ENCODE measurements at regions not wholly inside any gene's neighbourhood (a gene's known extent, or its start where the extent isn't known, plus 50 kb on each side); places are given as distances from the start of the nearest gene placed in this dataset.

DNA sequence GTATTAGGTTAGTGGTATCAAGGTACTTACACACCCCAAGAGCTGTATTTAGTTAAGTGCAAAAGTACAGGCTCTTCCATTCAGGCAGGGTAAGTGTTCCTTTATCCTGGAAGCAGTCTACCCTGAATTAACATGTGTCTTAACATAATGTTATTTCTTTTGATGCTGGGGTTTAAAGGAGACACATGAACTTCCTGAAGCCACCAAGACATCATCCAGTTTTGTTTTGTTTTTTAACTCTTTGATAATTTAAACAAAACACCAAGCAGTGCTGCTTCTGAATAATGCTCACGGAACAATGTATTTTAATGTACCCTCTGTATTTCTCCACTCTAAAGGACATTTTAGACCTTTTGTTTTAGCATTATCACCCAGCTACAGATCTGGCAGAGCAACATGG, 50.5 kb upstream of the PLCB4 start:
- Histone ChIP-seq H3K27ac (no peak overlapping the region), H3K4me3 (no peak overlapping the region), H3K9me3 (no peaks in the 10 kb centered on the region), H3K4me1 (no peaks in the 10 kb centered on the region), H3K36me3 (no peaks in the 10 kb centered on the region), H3K27me3 (no peaks in the 10 kb centered on the region)
- WGBS, 2 donors, result 78 to 91% methylated on average over 1 of the region's 1 CpG
- intact Hi-C loops (cut with DNase I), result no loop called here
- DNase-seq, result no peak
- TF ChIP-seq CTCF (IDR thresholded peaks at IDR 0.05) (no peak), POLR2A (IDR thresholded peaks at IDR 0.05) (no peak)

Small RNA genes lying in the stretch of these regions (small RNA-seq; reads per million reads assigned to genes)
- gene RF00017, result 0 reads per million in 4 donors

All from esophagus squamous epithelium (tissue), 5 donors.